ENCODE measurements at regions not wholly inside any gene's neighbourhood (a gene's known extent, or its start where the extent isn't known, plus 50 kb on each side); places are given as distances from the start of the nearest gene placed in this dataset.

DNA sequence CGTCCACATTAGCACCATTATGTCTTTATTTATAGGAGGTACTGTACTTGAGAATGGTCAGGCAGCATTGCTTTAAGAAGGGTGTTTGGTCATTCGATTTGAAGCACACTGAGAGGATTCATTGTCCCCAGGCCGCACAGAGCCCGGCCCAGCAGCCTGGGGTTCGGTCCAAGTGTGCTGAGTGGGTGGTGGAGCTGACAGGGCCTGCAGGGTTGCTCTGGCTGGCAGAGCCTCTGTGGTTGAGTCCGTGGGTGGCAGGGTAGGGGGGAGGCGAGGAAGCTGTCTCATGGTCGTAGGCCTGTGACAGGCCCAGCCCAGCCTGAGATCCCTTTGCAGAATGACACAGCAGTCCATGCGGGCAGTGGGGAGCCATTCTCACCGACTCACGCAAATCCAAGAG lies 227.7 kb upstream of the TOPAZ1 start:
- WGBS, 3 donors = 80 to 83% (median 81%) methylated on average over 11 of the region's 11 CpGs
- Histone ChIP-seq H3K36me3 (ENCODE audit: insufficient read depth in 1 of 2, low read depth in 1 of 2) (no peaks in the 10 kb centered on the region), H3K27me3 (ENCODE audit: insufficient read depth in 3 of 3, low read length in 2 of 3) (peaks cover 0 to 5% (median 2%) of the 10 kb centered on the region in 3 donors), H3K4me3 (no peak overlapping the region), H3K27ac (no peak overlapping the region), H3K9me3 (no peaks in the 10 kb centered on the region), H3K4me1 (no peaks in the 10 kb centered on the region)
- TF ChIP-seq, protein P1, sequence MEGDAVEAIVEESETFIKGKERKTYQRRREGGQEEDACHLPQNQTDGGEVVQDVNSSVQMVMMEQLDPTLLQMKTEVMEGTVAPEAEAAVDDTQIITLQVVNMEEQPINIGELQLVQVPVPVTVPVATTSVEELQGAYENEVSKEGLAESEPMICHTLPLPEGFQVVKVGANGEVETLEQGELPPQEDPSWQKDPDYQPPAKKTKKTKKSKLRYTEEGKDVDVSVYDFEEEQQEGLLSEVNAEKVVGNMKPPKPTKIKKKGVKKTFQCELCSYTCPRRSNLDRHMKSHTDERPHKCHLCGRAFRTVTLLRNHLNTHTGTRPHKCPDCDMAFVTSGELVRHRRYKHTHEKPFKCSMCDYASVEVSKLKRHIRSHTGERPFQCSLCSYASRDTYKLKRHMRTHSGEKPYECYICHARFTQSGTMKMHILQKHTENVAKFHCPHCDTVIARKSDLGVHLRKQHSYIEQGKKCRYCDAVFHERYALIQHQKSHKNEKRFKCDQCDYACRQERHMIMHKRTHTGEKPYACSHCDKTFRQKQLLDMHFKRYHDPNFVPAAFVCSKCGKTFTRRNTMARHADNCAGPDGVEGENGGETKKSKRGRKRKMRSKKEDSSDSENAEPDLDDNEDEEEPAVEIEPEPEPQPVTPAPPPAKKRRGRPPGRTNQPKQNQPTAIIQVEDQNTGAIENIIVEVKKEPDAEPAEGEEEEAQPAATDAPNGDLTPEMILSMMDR (IDR thresholded peaks at IDR 0.05) = no peak
- ATAC-seq (no peak), DNase-seq (no peak)
- intact Hi-C loops (cut with DNase I) = no loop called here

GRCh38 chr3:44015170-44015569 lies 226.5 kb upstream of the TOPAZ1 start:
- intact Hi-C loops (cut with DNase I) = no loop called here
- peaks cover 0 to 12% (median 5%) of the 10 kb centered on the region in 3 donors for H3K27me3 ChIP-seq (ENCODE audit: insufficient read depth in 3 of 3, low read length in 2 of 3)
- WGBS, 3 donors = 67 to 74% (median 73%) methylated on average over 3 of the region's 3 CpGs
- no peaks in the 10 kb centered on the region for H3K36me3 ChIP-seq (ENCODE audit: insufficient read depth in 1 of 2, low read depth in 1 of 2)
- no peak overlapping the region for H3K27ac ChIP-seq
- ATAC-seq = no peak
- no peak for DNase-seq
- no peaks in the 10 kb centered on the region for H3K4me1 ChIP-seq
- no peak overlapping the region for H3K4me3 ChIP-seq
- TF ChIP-seq, protein P1 (IDR thresholded peaks at IDR 0.05) = no peak
- no peaks in the 10 kb centered on the region for H3K9me3 ChIP-seq

GRCh38 chr3:44016818-44017217 lies 224.9 kb upstream of the TOPAZ1 start:
- H3K27ac ChIP-seq = no peak overlapping the region
- peaks cover 2 to 29% (median 9%) of the 10 kb centered on the region in 3 donors for H3K27me3 ChIP-seq (ENCODE audit: insufficient read depth in 3 of 3, low read length in 2 of 3)
- H3K4me3 ChIP-seq = no peak overlapping the region
- no peaks in the 10 kb centered on the region for H3K36me3 ChIP-seq (ENCODE audit: insufficient read depth in 1 of 2, low read depth in 1 of 2)
- intact Hi-C loops (cut with DNase I) = no loop called here
- no peaks in the 10 kb centered on the region for H3K4me1 ChIP-seq
- no peak for ATAC-seq
- no peak for DNase-seq
- no peaks in the 10 kb centered on the region for H3K9me3 ChIP-seq
- TF ChIP-seq, protein P1 (IDR thresholded peaks at IDR 0.05) = no peak
- WGBS, 3 donors = 83 to 92% (median 84%) methylated on average over 3 of the region's 3 CpGs

DNA sequence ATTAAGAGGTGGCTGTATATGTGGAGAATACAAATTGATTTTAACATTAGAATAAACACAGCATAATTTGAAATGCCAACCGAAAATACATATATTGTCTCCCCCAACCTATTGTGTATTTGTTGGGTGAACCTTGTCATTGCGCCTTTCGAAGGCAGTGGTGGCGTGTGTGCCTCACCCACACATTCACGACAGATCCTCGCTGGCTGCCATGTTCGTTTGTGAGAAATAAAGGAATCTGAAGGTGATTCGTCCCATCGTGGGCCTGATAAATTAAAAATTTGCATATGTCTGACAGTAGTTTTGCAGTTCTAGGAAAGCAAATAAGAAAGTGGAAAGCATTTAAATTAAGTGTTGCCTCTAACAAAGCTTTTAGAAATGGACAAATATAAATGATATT lies 222.8 kb upstream of the TOPAZ1 start:
- H3K27ac ChIP-seq = no peak overlapping the region
- H3K36me3 ChIP-seq (ENCODE audit: insufficient read depth in 1 of 2, low read depth in 1 of 2) = no peaks in the 10 kb centered on the region
- DNase-seq (no peak), ATAC-seq (no peak)
- TF ChIP-seq, protein P1 (IDR thresholded peaks at IDR 0.05) = no peak
- 89 to 92% (median 91%) methylated on average over 9 of the region's 9 CpGs for WGBS, 3 donors
- H3K4me3 ChIP-seq = no peak overlapping the region
- H3K27me3 ChIP-seq (ENCODE audit: insufficient read depth in 3 of 3, low read length in 2 of 3) = peaks cover 9 to 49% (median 10%) of the 10 kb centered on the region in 3 donors
- intact Hi-C loops (cut with DNase I) = no loop called here
- H3K4me1 ChIP-seq = no peaks in the 10 kb centered on the region
- H3K9me3 ChIP-seq = no peaks in the 10 kb centered on the region

- ATAC-seq (no peak), DNase-seq (no peak)
- Histone ChIP-seq H3K9me3 (no peaks in the 10 kb centered on the region), H3K4me3 (no peak overlapping the region), H3K27me3 (ENCODE audit: insufficient read depth in 3 of 3, low read length in 2 of 3) (peaks cover 9 to 48% (median 10%) of the 10 kb centered on the region in 3 donors), H3K27ac (no peak overlapping the region), H3K4me1 (no peaks in the 10 kb centered on the region), H3K36me3 (ENCODE audit: insufficient read depth in 1 of 2, low read depth in 1 of 2) (no peaks in the 10 kb centered on the region)
- WGBS, 3 donors = 47 to 56% (median 56%) methylated on average over 7 of the region's 7 CpGs
- TF ChIP-seq, protein P1 (IDR thresholded peaks at IDR 0.05) = no peak
- intact Hi-C loops (cut with DNase I) = no loop called here
These were observed 221.9 kb upstream of the TOPAZ1 start for GRCh38 chr3:44019736-44020135.

Data from psoas muscle (tissue), 7 donors.